ENCODE measurements at regions not wholly inside any gene's neighbourhood (a gene's known extent, or its start where the extent isn't known, plus 50 kb on each side); places are given as distances from the start of the nearest gene placed in this dataset.

DNA sequence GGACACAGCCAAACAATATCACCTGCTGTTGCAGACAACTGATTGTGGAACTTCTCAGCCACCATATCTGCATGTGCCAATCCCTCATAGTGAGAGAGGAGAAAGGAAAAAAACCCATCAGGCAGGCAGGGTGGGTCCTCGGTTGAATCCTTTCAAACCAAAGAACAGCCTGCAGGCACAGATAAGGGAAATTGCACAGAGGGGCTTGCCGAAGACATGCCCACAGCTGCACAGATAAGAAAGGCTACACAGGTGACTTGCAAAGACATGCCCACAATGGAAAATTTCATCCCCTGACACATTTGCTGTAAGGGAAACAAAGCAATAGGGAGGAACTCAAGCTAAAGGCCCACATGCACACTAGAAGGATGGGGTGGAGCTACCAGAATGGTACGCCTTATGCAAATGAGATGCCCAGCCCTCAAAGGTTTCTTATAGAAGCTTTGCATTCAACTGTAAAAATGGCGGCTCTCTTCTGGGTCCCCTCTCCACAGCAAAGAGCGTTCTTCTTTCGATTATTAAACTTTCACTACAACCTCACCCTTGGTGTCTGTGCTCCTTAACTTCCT is 170.0 kb upstream of the TMPO start:
- Histone ChIP-seq H3K9me3 (replicated peaks; ENCODE audit: control insufficient read depth, insufficient read depth, low read length) (peaks cover 5% of the 10 kb centered on the region; the same call in 2 of the 3 replicates), H3K79me2 (ENCODE audit: control insufficient read depth, insufficient read depth, low read length) (no peaks in the 10 kb centered on the region), H3K4me1 (ENCODE audit: control insufficient read depth, insufficient read depth, low read length) (peaks cover 8% of the 10 kb centered on the region; the same call in 1 of the 2 replicates), H3K9ac (ENCODE audit: control insufficient read depth, insufficient read depth, low read length) (no peak overlapping the region), H4K20me1 (ENCODE audit: control insufficient read depth, insufficient read depth) (no peaks in the 10 kb centered on the region), H3K4me2 (ENCODE audit: control insufficient read depth, insufficient read depth) (no peak overlapping the region), H3K27ac (ENCODE audit: control insufficient read depth, insufficient read depth) (no peak overlapping the region), H3K36me3 (ENCODE audit: control insufficient read depth in 2 of 2, insufficient read depth in 2 of 2, low read length in 1 of 2) (no peaks in the 10 kb centered on the region), H3K4me3 (no peak overlapping the region), H3K27me3 (replicated peaks in 1 of 2; ENCODE audit: control insufficient read depth in 2 of 2, insufficient read depth in 2 of 2, low read length in 1 of 2) (no peaks in the 10 kb centered on the region; a peak in 1 of 4 replicates), H2AFZ (ENCODE audit: control insufficient read depth, low read depth, low read length) (no peak overlapping the region)
- no peak for DNase-seq (ENCODE audit: low read depth, low spot score)
- ATAC-seq = no peak
- TF ChIP-seq MEF2A (IDR thresholded peaks at IDR 0.05; ENCODE audit: insufficient read depth, low read depth, low read length) (no peak), PAX8 (IDR thresholded peaks at IDR 0.05) (no peak), ZNF622 (IDR thresholded peaks at IDR 0.05) (no peak), CBX3 (IDR thresholded peaks at IDR 0.05; ENCODE audit: borderline replicate concordance, low read depth) (no peak), MXI1 (IDR thresholded peaks at IDR 0.05; ENCODE audit: low read depth, low read length) (no peak), ZNF384 (IDR thresholded peaks at IDR 0.05; ENCODE audit: borderline replicate concordance, low read depth, low read length) (no peak), RAD51 (IDR thresholded peaks at IDR 0.05) (no peak), MTA3 (IDR thresholded peaks at IDR 0.05; ENCODE audit: borderline replicate concordance, low read length) (no peak), MEF2B (IDR thresholded peaks at IDR 0.05; ENCODE audit: partially characterized antibody, poor library complexity, severe bottlenecking) (no peak)
- ChIA-PET CTCF (interaction anchor here (2.0 kb wide), 1 partner anchor 11 kb away, joined by 5 read pairs; no protein-coding TSS in a partner anchor), RAD21 (ENCODE audit: unreplicated experiment) (no interaction called here), POLR2A (no interaction called here), SMC1A (ENCODE audit: uncharacterized antibody, unreplicated experiment) (interaction anchor here (1.3 to 8.6 kb wide), 2 partner anchors 8 to 14 kb away, joined by 4 to 79 read pairs; no protein-coding TSS in a partner anchor)
- FAIRE-seq = no peak
- WGBS (ENCODE audit: insufficient coverage, insufficient replicate concordance, low lambda C conversion rate, missing lambda C conversion rate) = 71% methylated on average over 6 of the region's 6 CpGs
- intact Hi-C loops (cut with micrococcal nuclease; ENCODE audit: unreplicated experiment) = no loop called here
- no TSS peak for BruUV-seq (replicated peaks)
- in situ Hi-C loops (cut with MboI) = no loop called here
